Trophoblast cell (in vitro differentiated cells and primary cell): ENCODE measurements at regions not wholly inside any gene's neighbourhood (a gene's known extent, or its start where the extent isn't known, plus 50 kb on each side); places are given as distances from the start of the nearest gene placed in this dataset.

Experiments used
- DNase-seq, 2 donors: peaks; one replicate each; pipeline ENCODE4 v3.0.0-alpha.2; 2016
- H2AFZ ChIP-seq: 2 replicates; pipeline ENCODE4 v1.6.1; 2013; ENCODE audit warnings: low read length, moderate library complexity, mild to moderate bottlenecking; ENCODE audit not compliant: insufficient read depth, poor library complexity
- H2AK5ac ChIP-seq: 2 replicates; pipeline ENCODE4 v1.6.1; 2013; ENCODE audit warnings: mild to moderate bottlenecking, low read length
- H2BK120ac ChIP-seq: 2 replicates; pipeline ENCODE4 v1.6.1; 2013; ENCODE audit warnings: low read length, mild to moderate bottlenecking, moderate library complexity; ENCODE audit not compliant: insufficient read depth, poor library complexity
- H2BK12ac ChIP-seq: 2 replicates; pipeline ENCODE4 v1.6.1; 2013; ENCODE audit warnings: mild to moderate bottlenecking, low read length, moderate library complexity
- H2BK5ac ChIP-seq: 2 replicates; pipeline ENCODE4 v1.6.1; 2013; ENCODE audit warnings: low read length, low read depth, moderate library complexity, mild to moderate bottlenecking; ENCODE audit not compliant: poor library complexity
- H3K14ac ChIP-seq: 2 replicates; pipeline ENCODE4 v1.6.1; 2013; ENCODE audit warnings: mild to moderate bottlenecking, low read length
- H3K18ac ChIP-seq: 2 replicates; pipeline ENCODE4 v1.6.1; 2013; ENCODE audit warnings: mild to moderate bottlenecking, low read length
- H3K23ac ChIP-seq: 2 replicates; pipeline ENCODE4 v1.6.1; 2013; ENCODE audit warnings: low read length
- H3K27ac ChIP-seq: 2 replicates; pipeline ENCODE4 v1.5.1; 2013; ENCODE audit warnings: low read depth, mild to moderate bottlenecking, inconsistent platforms, low read length, moderate library complexity
- H3K27me3 ChIP-seq: 2 replicates; pipeline ENCODE4 v1.6.1; 2013; ENCODE audit warnings: inconsistent platforms, mild to moderate bottlenecking, low read length, moderate library complexity; ENCODE audit not compliant: insufficient read depth
- H3K36me3 ChIP-seq, 2 experiments: 1 replicate in 1 of 2; 2 replicates in 1 of 2; pipeline ENCODE4 v1.6.1; 2013; ENCODE audit warnings: low read length in 2 of 2, mild to moderate bottlenecking in 2 of 2, moderate library complexity in 1 of 2; ENCODE audit not compliant: insufficient read depth in 2 of 2, control insufficient read depth in 1 of 2
- H3K4ac ChIP-seq: 2 replicates; pipeline ENCODE4 v1.6.1; 2013; ENCODE audit warnings: low read depth, mild to moderate bottlenecking, low read length, moderate library complexity
- H3K4me1 ChIP-seq, 2 experiments: 1 replicate in 1 of 2; 2 replicates in 1 of 2; pipeline ENCODE4 v1.6.1; 2013; ENCODE audit warnings: low read length in 2 of 2, mild to moderate bottlenecking in 2 of 2, moderate library complexity in 1 of 2; ENCODE audit not compliant: insufficient read depth in 2 of 2, control insufficient read depth in 1 of 2
- H3K4me2 ChIP-seq: 2 replicates; pipeline ENCODE4 v1.6.1; 2013; ENCODE audit warnings: inconsistent platforms, mild to moderate bottlenecking, low read length, moderate library complexity
- H3K4me3 ChIP-seq: 2 replicates; pipeline ENCODE4 v1.5.1; 2013; ENCODE audit warnings: mild to moderate bottlenecking, low read depth, low read length, inconsistent platforms
- H3K79me1 ChIP-seq: one replicate; pipeline ENCODE4 v1.6.1; 2013; ENCODE audit warnings: low read length
- H3K79me2 ChIP-seq: 2 replicates; pipeline ENCODE4 v1.6.1; 2013; ENCODE audit warnings: low read length, mild to moderate bottlenecking; ENCODE audit not compliant: control insufficient read depth, insufficient read depth, poor library complexity
- H3K9ac ChIP-seq: 2 replicates; pipeline ENCODE4 v1.6.1; 2013; ENCODE audit warnings: mild to moderate bottlenecking, low read length
- H3K9me3 ChIP-seq: 2 replicates; pipeline ENCODE4 v1.6.1; 2013; ENCODE audit warnings: low read depth, mild to moderate bottlenecking, control low read depth, inconsistent platforms, low read length; ENCODE audit not compliant: insufficient read depth
- H4K12ac ChIP-seq: 2 replicates; pipeline ENCODE4 v1.6.1; 2013; ENCODE audit warnings: low read depth, mild to moderate bottlenecking, low read length, moderate library complexity
- H4K8ac ChIP-seq: 2 replicates; pipeline ENCODE4 v1.6.1; 2013; ENCODE audit warnings: low read depth, mild to moderate bottlenecking, low read length, moderate library complexity
- H4K91ac ChIP-seq: one replicate; pipeline ENCODE4 v1.6.1; 2013; ENCODE audit warnings: low read depth, mild to moderate bottlenecking, low read length, moderate library complexity
- WGBS: extraction: QIAGEN DNeasy Blood & Tissue Kit; methylation state at CpG from one replicate; pipeline ENCODE4 v1.1.7; 2013; ENCODE audit warnings: missing lambda C conversion rate; ENCODE audit not compliant: insufficient read length, insufficient coverage; ENCODE audit errors: extremely low coverage; 5-methylcytosine and 5-hydroxymethylcytosine counted together

GRCh38 chr11:133693110-133693509 lies 152.2 kb downstream of the SPATA19 start:
- no peak overlapping the region for H3K14ac ChIP-seq
- no peaks in the 10 kb centered on the region for H3K79me1 ChIP-seq
- H3K36me3 ChIP-seq = no peaks in the 10 kb centered on the region
- H3K18ac ChIP-seq = no peak overlapping the region
- H2BK120ac ChIP-seq = no peak overlapping the region
- no peak overlapping the region for H2BK5ac ChIP-seq
- no peaks in the 10 kb centered on the region for H3K4me1 ChIP-seq
- no peak for DNase-seq
- no peaks in the 10 kb centered on the region for H3K79me2 ChIP-seq
- no peak overlapping the region for H2AK5ac ChIP-seq
- H4K8ac ChIP-seq = no peak overlapping the region
- no peak overlapping the region for H3K27ac ChIP-seq
- H3K9me3 ChIP-seq = no peaks in the 10 kb centered on the region
- H2BK12ac ChIP-seq = no peak overlapping the region
- H3K23ac ChIP-seq = no peak overlapping the region
- H3K27me3 ChIP-seq = no peaks in the 10 kb centered on the region
- no peak overlapping the region for H3K4me3 ChIP-seq
- no peak overlapping the region for H2AFZ ChIP-seq
- H4K91ac ChIP-seq = no peak overlapping the region
- no peak overlapping the region for H3K4ac ChIP-seq
- WGBS = no CpG with 5 or more reads among the region's 9 CpGs
- H3K4me2 ChIP-seq = no peak overlapping the region
- H4K12ac ChIP-seq = no peak overlapping the region
- H3K9ac ChIP-seq = no peak overlapping the region

GRCh38 chr11:133692126-133692934 lies 153.0 kb downstream of the SPATA19 start:
- DNase-seq = no peak
- WGBS = no CpG with 5 or more reads among the region's 8 CpGs
- H2BK120ac ChIP-seq = no peak overlapping the region

GRCh38 chr11:133687781-133688180 lies 155.5 kb upstream of the OPCML start:
- Histone ChIP-seq H3K4me2 (no peak overlapping the region), H3K23ac (no peak overlapping the region), H2AFZ (no peak overlapping the region), H3K9me3 (no peaks in the 10 kb centered on the region), H3K27me3 (no peaks in the 10 kb centered on the region), H3K14ac (no peak overlapping the region), H3K4me1 (no peaks in the 10 kb centered on the region), H4K8ac (no peak overlapping the region), H3K36me3 (no peaks in the 10 kb centered on the region), H3K27ac (no peak overlapping the region), H3K79me1 (no peaks in the 10 kb centered on the region), H4K12ac (no peak overlapping the region), H2BK120ac (no peak overlapping the region), H3K4me3 (no peak overlapping the region), H3K79me2 (no peaks in the 10 kb centered on the region), H3K18ac (no peak overlapping the region), H2AK5ac (no peak overlapping the region), H3K4ac (no peak overlapping the region), H3K9ac (no peak overlapping the region), H4K91ac (no peak overlapping the region), H2BK12ac (no peak overlapping the region), H2BK5ac (no peak overlapping the region)
- WGBS = no CpG with 5 or more reads among the region's 5 CpGs
- no peak for DNase-seq

More at GRCh38 chr11:133692126-133692934, 153.0 kb downstream of the SPATA19 start:
- no peak overlapping the region for H2AFZ ChIP-seq
- no peak overlapping the region for H3K9ac ChIP-seq
- no peak overlapping the region for H4K91ac ChIP-seq
- H3K4me2 ChIP-seq = no peak overlapping the region
- no peak overlapping the region for H3K4me3 ChIP-seq
- no peak overlapping the region for H2BK5ac ChIP-seq
- H4K12ac ChIP-seq = no peak overlapping the region
- H3K27me3 ChIP-seq = no peaks in the 10 kb centered on the region
- no peaks in the 10 kb centered on the region for H3K4me1 ChIP-seq
- no peak overlapping the region for H3K23ac ChIP-seq
- no peaks in the 10 kb centered on the region for H3K79me2 ChIP-seq
- H3K9me3 ChIP-seq = no peaks in the 10 kb centered on the region
- no peaks in the 10 kb centered on the region for H3K79me1 ChIP-seq
- no peak overlapping the region for H2BK12ac ChIP-seq
- no peak overlapping the region for H3K18ac ChIP-seq
- no peak overlapping the region for H3K4ac ChIP-seq
- H2AK5ac ChIP-seq = no peak overlapping the region
- H4K8ac ChIP-seq = no peak overlapping the region
- no peaks in the 10 kb centered on the region for H3K36me3 ChIP-seq
- no peak overlapping the region for H3K27ac ChIP-seq
- H3K14ac ChIP-seq = no peak overlapping the region

- no peaks in the 10 kb centered on the region for H3K4me1 ChIP-seq
- H3K79me1 ChIP-seq = no peaks in the 10 kb centered on the region
- no peak overlapping the region for H3K4me3 ChIP-seq
- no peaks in the 10 kb centered on the region for H3K9me3 ChIP-seq
- no peak overlapping the region for H4K12ac ChIP-seq
- H3K27me3 ChIP-seq = no peaks in the 10 kb centered on the region
- no peak overlapping the region for H3K18ac ChIP-seq
- no peaks in the 10 kb centered on the region for H3K36me3 ChIP-seq
- H4K91ac ChIP-seq = no peak overlapping the region
- H4K8ac ChIP-seq = no peak overlapping the region
- no peak overlapping the region for H3K14ac ChIP-seq
- no peak for DNase-seq
- H3K4ac ChIP-seq = no peak overlapping the region
- H3K4me2 ChIP-seq = no peak overlapping the region
- no peak overlapping the region for H2BK12ac ChIP-seq
- H3K79me2 ChIP-seq = no peaks in the 10 kb centered on the region
- no peak overlapping the region for H2AK5ac ChIP-seq
- H2BK5ac ChIP-seq = no peak overlapping the region
- no peak overlapping the region for H2BK120ac ChIP-seq
- no peak overlapping the region for H3K27ac ChIP-seq
- H2AFZ ChIP-seq = no peak overlapping the region
- no CpG with 5 or more reads among the region's 6 CpGs for WGBS
- H3K23ac ChIP-seq = no peak overlapping the region
- no peak overlapping the region for H3K9ac ChIP-seq
Observed at GRCh38 chr11:133681901-133682300, 149.6 kb upstream of the OPCML start.
